GM21526 (cell line): ENCODE measurements at regions not wholly inside any gene's neighbourhood (a gene's known extent, or its start where the extent isn't known, plus 50 kb on each side); places are given as distances from the start of the nearest gene placed in this dataset.

ENCODE experiments used
- ATAC-seq: cut with Tn5 transposase; IDR thresholded peaks from one replicate; pipeline ENCODE4 v1.9.1; 2021; ENCODE audit warnings: moderate library complexity; ENCODE audit not compliant: unreplicated experiment, low FRiP score

DNA sequence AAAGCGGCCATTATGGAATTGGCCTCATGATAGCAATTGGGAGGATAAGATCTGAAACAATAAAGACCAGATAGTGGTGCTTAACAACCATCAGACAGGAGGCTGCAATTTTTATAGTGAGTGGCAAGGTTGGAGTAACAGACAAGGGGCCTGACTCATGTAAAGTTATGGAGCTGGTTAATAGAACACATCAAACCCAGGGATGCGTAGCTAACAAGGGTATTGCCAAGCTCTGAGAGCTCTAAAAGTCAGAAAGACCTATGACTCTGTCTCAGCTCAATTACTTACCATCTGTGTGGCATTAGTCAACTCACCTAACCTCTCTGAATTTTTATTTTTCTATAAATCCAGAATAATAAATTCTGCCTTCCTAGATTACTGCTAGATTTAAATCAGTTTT lies 1731.5 kb upstream of the FLRT2 start:
- no peak for ATAC-seq

DNA sequence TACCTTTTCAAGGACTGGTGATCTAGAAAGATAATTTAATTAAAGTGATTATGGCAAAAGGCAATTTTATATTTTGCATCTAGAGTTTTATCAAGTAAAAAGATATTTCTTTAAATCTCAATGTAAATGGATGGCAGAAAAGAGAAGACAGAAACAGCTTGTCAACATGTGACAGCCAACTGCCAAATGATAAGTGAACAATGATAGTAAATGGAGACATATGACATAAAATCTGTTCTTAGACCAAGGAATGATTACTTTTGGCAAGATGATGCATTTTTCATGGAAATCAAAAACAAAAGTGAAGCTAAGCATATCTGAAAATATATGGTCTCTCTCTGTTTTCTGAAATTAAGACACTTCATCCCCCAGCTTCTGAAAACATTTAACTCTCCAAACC lies 1730.7 kb upstream of the FLRT2 start:
- no peak for ATAC-seq

DNA sequence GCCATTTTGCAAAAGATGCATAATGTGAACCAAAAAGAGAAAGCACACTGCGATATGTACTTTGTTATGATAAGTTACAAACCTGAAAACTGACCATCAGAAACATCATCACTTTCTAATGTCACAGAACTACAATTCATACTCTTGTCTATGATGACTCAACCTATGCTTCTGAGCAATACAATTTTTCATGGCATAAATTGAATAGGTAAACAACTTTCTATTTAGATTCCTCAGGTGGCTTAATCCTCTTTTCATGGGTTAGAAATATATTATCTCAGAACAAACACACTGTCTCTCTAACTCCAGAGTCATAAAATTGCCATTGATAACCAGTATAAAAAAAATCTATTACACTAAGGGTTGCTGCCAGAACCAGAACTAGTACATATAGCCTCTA lies 1715.0 kb upstream of the FLRT2 start:
- ATAC-seq: no peak

DNA sequence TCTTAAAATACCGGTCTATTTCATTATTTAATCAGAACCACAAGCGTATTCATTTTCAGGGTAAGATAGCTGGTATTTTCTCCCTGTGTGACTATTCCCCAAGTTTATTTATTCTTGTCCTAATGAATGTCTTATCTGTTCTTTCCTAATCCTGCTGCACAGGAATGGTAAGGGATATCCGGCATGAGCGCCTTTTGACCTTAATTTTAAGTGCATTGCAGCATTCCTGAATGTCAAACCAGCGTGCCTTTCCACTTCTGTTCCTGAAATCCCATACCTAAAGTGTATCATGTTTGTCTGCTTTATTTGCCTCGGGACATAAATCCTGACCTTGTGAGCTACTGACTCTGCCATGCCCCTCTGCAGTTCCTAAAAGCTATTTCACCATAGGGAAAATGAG lies 1713.2 kb upstream of the FLRT2 start:
- ATAC-seq: no peak

DNA sequence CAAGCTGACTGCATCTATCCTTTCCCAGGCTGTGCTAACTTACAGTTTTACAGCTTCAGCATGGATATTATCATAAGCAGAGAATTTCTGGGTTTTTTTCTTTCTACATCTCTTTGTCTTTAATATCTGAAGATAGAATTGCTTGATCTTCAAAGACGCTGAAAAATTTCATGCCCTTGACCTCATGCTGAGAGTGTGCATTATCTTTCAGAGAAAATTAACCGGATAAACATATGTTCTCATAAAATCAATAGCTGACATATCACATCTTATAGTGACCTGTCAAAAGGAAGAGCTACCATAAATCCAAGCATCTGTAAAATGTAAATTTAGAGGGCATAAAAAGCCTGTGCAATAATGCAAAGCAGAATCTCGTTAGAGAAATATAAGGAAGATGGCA lies 1704.1 kb upstream of the FLRT2 start:
- ATAC-seq: no peak

DNA sequence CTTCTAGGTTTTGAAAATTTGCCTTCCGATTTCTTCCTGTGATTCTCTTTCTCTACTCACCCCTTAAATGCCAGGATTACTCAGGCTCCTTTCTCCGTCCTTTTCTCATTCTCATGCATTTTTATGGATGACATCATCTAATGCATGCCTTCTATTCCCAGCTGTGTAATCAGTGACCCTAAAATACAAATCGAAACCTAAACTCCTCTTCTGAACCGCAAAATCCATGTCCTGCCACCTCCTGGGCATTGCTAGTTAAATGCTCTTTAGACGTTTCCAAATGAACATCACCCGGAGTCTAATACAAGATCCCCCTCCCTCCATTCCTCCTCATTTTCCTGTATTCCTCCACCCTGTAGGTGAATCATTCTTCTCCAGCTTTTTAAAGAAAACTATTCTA lies 1703.1 kb upstream of the FLRT2 start:
- no peak for ATAC-seq

DNA sequence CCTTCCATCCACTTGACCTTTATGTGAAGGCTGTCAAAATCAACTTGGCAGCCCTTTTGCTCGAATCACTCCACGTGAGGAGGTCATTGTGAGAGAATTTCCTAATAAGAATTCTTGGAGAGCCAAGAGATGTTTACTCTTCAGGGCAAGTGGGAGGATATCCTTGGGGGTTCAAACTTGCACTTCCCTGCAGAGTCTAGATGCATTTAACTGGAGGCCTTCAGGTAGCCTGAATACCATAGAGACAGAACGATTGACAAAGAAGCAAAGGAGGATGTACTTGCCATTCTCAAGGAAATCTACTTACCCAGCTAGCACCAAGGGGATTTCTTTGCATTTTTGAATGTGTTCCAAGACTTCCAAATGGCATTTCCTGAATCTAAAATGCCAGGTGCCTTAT lies 1702.6 kb upstream of the FLRT2 start:
- ATAC-seq: no peak

DNA sequence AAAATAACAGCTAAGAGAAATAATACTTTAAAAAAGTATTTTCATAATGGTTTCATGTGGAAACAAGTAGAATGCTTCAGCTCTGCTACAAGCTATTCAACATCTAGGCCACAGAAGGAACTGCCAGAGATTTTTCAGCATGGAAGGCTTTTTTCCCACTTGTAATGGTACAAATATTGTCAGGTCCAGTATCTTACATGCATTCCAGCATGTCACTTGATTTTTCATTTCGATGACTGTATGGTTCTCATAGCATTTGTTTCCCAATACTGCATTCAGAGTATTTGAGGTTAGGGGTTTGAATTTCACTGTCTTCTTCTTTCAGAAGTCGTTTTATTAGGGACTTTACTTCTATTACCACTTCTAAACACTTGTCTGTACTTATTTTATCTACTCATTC lies 1701.5 kb upstream of the FLRT2 start:
- no peak for ATAC-seq

DNA sequence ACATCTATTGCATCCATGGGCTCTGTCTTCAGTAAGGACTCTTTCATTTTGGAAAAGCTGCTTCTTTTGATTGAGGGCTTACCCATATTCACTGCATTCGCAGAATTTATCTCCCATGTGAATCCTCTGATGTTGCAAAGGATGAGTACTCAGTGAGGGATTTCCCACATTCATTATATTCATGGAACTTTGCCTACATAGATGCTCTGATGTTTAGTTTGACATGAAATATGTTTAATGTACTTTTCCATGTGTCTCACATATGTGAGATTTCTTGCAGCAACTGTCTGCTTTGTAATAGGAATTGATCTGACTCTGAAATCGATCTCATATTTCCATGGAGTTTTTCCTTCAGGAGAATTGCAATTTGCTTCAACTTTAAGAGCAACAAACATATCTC lies 1699.6 kb upstream of the FLRT2 start:
- no peak for ATAC-seq

DNA sequence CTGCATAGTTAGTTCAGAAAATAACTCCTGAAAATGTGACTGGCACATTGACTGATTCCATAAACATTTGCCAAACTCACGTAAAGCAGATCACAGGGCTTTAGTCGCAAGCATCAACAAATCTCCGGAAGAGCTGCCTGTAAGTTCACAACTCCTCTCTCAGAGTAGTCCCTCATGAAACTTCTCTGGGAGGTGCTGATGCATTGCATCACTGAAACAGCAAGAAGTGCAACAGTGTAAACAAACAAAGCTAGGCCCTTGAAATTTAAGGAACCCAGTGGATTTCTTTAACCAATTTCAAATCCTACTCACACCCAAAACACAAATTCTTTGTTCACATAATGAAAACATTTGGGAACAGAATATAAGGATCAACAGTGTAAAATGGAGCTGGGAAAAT lies 1691.7 kb upstream of the FLRT2 start:
- no peak for ATAC-seq

DNA sequence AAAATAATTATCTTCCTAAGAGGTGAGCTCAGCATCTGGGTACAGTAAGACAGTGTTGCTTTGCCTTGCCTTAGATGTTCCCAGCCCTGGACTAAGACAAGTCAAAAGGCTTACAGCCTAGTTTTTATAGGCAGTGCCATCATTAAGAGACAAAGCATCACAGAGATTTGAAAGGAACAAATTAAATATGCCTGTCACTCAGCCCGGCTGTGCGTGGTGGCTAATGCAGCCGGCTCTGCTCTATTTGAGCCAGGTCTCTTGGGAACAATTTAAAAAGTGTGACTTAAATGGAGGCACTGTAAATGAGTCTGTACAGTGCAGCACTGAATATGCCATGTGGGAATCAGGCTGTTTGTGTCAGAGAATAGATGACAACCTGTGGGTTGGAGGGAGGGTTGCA lies 1687.4 kb upstream of the FLRT2 start:
- no peak for ATAC-seq

DNA sequence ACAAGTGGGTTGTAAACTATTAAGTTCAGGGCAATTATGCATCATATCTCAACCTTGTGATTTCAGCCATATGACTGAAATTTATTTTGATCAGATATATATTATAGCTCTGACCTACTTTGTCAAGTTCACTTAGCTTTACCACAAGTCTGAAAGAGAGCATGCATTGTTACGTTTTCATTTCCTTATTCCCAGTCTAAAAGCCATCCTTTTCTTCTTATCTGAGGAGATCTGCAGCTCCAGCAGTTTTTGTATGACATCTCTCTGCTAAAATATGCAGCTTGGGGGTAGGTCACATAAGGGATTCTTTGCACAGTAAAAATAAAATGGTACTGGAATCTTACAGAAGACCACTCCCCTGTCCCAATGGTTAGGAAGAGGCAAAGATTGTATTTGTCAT lies 1682.8 kb upstream of the FLRT2 start:
- no peak for ATAC-seq

DNA sequence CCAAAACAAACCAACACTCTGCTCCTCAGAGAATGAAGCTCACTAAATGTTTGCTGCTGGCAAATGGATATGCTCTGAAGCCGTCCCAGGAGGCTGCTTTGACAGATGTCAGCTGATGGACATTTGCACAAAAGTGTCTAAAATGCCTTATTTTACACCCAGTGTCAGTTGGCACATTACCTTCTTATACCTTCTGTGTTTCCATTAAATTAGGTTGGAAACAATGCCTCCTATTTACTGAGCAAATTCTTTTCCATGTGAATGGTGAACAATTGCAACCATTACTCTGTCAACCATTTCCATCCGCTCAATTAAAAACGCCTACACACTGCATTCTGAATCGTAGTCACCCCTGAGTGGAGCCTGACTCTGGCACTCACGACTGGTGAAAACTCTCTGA lies 1679.9 kb upstream of the FLRT2 start:
- ATAC-seq: no peak

DNA sequence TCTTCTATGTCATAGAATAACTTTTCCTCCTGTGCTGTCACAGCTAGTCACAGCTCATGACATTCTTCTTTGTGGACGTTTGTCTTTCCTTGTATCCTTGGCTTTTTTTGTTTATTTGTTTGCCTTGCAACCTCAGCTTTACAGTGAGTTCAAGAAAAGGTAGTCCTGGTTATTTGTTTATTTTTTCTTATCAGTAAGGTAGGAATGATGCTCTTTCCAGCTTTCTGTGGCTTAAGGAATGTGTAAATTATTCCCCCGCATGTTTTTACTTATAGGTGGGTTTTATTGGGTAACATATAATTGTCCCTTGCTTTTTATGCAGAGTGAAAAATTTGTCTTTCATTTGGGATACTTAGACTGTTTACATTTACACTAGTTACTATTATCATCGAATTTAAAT lies 1673.6 kb upstream of the FLRT2 start:
- ATAC-seq: no peak

DNA sequence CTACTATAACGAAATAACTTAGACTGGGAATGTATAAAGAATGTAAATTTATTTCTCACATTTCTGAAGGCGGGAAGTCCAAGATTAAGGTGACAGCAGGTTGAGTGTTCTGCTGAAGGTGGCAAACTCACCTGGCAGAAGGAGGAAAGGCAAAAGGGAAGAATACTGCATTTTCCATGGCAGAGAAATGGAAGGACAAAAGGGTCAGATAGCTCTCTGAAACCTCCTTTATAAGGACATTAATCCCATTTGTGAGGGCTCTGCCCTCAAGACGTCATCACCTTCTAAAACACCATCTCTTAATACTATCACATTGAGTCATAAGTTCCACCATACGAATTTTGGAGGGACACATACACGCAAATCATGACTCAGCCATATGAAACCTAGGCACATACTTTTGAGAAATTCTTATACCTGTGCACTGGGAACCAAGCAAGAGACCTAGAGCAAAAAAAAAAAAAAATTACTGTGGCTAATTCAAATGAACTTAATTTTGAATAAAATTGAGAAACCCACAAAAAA lies 1669.3 kb upstream of the FLRT2 start:
- ATAC-seq: no peak

DNA sequence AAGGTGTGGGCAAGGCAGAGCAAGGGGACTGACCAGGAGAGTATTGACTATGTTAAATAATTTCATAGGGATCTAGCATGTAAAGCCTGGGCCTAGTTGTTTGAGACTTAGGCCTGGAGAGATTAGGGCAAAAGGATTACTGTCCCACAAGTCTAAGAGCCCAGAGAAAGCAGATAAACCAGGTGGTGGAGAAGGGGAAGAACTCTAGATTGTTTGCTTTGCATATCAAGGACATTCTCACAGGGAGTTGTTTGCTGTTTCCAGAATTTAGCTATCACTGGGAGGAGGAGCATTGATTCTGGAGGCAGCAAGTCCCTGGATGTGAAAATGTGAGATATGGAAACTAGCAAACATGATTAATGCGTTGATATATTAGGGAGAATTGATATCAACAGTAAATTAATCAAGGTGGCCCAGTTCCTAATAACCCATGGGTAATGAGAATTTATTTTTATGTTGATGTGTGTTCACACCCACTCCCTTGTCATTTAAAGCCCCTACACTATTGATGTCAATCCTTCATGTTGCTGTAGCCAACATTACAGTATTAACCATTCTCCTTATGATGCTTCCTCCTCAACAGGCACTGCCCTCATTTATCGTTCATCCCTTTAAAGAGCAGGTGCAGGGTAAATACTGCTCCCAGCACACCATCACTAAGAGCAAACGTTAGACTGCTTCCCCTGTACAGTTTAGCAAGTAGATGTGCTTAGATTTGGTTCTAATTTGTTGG lies 1666.7 kb upstream of the FLRT2 start:
- ATAC-seq: no peak

DNA sequence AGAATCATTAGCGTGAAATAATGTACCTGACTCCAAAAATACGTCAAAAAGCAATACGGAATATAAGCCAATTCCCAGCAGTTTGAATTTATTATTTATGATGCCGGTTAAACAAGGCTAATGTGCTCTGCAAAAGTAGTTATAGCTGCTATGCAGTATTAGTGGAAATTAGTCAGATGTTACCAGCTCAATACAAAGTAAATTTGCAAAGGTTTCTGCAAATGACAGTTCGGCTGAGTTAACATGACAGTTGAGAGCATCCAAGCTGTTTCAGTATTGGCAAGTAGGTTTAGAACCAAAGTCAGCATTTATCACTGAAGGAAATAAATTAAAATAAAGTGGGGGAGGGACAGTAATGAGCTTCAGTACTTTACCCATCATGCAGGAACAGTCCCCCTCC lies 1665.8 kb upstream of the FLRT2 start:
- ATAC-seq: no peak

DNA sequence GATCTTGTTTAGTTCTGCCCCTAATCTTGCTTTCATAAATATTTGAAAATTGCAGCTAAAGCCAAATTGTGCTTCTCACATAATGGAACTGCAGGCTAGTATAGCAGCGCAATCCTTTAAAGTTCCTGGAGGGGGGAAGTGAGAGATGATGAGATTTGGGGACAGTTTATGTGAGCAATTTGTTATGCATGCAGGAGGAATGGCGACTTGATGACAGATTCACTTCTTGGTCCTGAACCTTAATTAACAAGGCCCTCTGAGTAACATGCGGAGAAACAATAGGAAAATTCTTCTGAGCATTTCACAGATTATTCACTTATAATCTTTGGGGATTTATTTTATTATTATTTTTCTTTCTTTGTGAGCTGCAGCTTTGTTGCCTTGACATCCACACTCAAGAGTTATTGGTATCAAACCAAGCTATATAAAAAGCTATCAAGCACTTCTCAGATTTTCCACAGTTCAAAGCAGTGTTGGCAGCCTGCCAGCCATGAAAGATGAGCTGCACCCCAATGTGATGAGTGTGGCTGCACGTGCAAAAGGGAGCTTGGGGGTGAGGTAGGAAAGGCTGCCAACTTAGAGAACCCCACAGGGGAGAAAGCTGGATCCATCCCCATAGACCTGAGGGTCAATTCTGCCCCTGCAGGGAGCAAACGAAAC lies 1662.2 kb upstream of the FLRT2 start:
- ATAC-seq: no peak

DNA sequence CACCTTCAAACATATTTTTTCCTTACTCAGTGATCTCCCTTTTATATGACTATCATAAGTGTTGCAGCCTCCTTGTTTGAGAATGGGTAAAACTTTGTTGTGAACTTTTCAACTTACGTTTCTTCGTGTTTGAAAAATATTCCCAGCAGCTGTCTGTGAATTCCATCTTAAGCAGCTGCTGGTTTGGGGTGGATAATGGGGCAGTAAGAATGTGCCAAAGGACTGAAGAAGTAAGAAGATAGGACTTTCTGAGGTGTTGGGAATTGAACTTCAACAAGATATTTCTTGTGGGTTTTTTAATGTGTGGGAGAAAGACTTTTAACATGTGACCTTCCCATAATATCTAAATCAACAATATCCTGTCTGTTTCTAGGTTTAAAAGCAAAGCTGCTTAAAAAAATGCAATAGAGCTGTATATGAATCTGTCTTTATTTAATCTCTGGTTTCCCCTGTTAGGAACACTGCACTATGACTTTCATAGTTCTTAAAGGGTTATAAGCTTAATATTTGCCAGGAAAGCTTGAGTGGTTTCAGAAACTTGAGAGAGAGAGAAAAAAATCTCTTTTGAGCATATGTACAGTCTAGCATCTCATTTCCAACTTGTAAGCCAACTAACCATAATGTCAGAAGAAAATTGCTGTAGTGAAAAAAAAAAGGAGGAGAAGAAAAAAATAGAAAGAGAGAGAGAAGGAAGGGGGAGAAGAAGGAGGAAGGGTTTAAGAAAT lies 1659.2 kb upstream of the FLRT2 start:
- ATAC-seq: no peak

DNA sequence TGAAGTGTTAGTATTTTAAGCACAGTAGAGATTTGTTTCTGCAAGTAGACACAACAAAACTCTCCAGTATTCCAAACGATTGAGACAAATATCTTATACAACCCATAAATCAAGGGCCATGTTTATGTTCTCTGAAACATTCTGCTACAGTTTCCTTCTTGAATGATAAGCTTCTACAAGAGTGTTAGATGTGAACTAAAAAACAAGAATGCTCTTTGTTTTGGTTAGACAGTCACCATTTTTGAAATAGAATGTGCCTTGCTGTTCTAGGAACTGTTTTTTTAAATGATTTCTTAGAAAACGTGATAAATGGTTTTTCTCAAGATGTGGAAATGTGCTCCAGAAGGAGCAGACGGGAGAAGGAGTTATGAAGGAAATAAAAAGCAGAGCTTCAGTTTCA lies 1656.3 kb upstream of the FLRT2 start:
- no peak for ATAC-seq

DNA sequence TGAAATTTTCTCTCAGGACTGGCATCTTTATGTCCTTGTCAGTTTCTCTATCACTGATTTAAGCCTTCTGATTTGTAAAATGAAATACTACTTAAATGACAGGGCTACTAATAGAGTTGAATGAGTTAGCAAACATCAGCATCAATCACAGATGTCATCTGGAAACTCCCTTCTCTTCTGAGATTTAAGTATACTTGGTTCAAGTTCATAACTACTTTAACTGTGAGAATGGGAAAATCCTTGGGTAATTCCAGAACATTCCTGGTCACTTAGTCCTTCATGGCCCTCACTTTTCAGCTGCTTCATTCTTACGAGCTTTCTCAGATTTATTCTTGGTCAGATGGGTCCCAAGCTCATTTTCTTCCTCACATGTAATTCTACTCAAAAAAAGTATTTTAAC lies 1655.3 kb upstream of the FLRT2 start:
- ATAC-seq: no peak

DNA sequence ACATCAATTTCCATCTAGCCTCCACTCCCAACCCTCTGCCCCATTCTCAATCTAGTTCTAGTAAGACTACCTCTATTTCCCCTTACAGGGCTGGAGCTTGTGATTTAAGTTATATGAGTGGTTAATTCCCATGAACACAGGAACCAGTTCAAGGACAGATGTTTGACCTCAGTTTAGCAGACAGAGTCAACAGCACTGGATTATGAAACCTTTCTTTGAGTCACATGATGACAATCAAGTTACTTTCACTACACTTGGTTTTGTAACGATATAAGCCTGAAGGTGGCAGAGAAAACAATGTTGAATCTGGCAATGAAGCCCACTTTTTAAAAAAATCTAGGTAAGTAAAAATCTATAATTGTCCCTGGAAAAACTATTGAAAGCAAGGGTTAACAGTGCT lies 1646.2 kb upstream of the FLRT2 start:
- no peak for ATAC-seq
